Vagina (tissue), 2 donors: ENCODE measurements at regions not wholly inside any gene's neighbourhood (a gene's known extent, or its start where the extent isn't known, plus 50 kb on each side); places are given as distances from the start of the nearest gene placed in this dataset.

Source experiments
- CTCF ChIP-seq, 3 experiments: fragments of 450-650 bp in 2 of 3; fragments of 200-600 bp in 1 of 3; sonication (generic) in 1 of 3; IDR thresholded peaks; one replicate each; pipeline ENCODE4 v1.5.1; 2017 to 2019; ENCODE audit warnings: antibody characterized with exemption in 3 of 3, mild to moderate bottlenecking in 2 of 3, moderate library complexity in 2 of 3
- POLR2A ChIP-seq, 2 donors: fragments of 450-650 bp; IDR thresholded peaks; one replicate each; pipeline ENCODE4 v1.6.1; 2017; ENCODE audit warnings: antibody characterized with exemption in 2 of 2, mild to moderate bottlenecking in 2 of 2, moderate library complexity in 2 of 2

GRCh38 chr7:125927556-125927955, 997.9 kb upstream of the POT1 start:
- TF ChIP-seq POLR2A (IDR thresholded peaks at IDR 0.05), result no peak
- TF ChIP-seq CTCF (IDR thresholded peaks at IDR 0.05), result no peak
